ENCODE measurements at regions not wholly inside any gene's neighbourhood (a gene's known extent, or its start where the extent isn't known, plus 50 kb on each side); places are given as distances from the start of the nearest gene placed in this dataset.

- H3K9ac ChIP-seq = no peak overlapping the region
Observed at GRCh38 chr13:106348075-106348840, 187.2 kb downstream of the EFNB2 start.

GRCh38 chr13:106344342-106344741 is 191.1 kb downstream of the EFNB2 start:
- no peaks in the 10 kb centered on the region for H4K20me1 ChIP-seq (ENCODE audit: insufficient read depth)
- no peak overlapping the region for H3K4me2 ChIP-seq
- H3K4me1 ChIP-seq (ENCODE audit: low read depth, poor library complexity, severe bottlenecking) = no peaks in the 10 kb centered on the region
- H3K9ac ChIP-seq = no peak overlapping the region
- no peak for TF ChIP-seq CTCF (conservative IDR thresholded peaks at IDR 0.05; ENCODE audit: low read depth, low read length)
- no peak overlapping the region for H3K4me3 ChIP-seq (IDR thresholded peaks at IDR 0.05; ENCODE audit: insufficient read depth, low read depth, low read length)
- no peak overlapping the region for H3K27ac ChIP-seq
- no peaks in the 10 kb centered on the region for H3K27me3 ChIP-seq (ENCODE audit: insufficient read depth, low read depth)
- H3K79me2 ChIP-seq (ENCODE audit: insufficient read depth, low read depth) = no peaks in the 10 kb centered on the region
- no peaks in the 10 kb centered on the region for H3K36me3 ChIP-seq (ENCODE audit: insufficient read depth)
- H2AFZ ChIP-seq (ENCODE audit: low read depth) = no peak overlapping the region

More at GRCh38 chr13:106348075-106348840, 187.2 kb downstream of the EFNB2 start:
- no peaks in the 10 kb centered on the region for H3K79me2 ChIP-seq (ENCODE audit: insufficient read depth, low read depth)
- H3K4me3 ChIP-seq (IDR thresholded peaks at IDR 0.05; ENCODE audit: insufficient read depth, low read depth, low read length) = no peak overlapping the region
- no peaks in the 10 kb centered on the region for H3K4me1 ChIP-seq (ENCODE audit: low read depth, poor library complexity, severe bottlenecking)
- H4K20me1 ChIP-seq (ENCODE audit: insufficient read depth) = no peaks in the 10 kb centered on the region
- H3K27ac ChIP-seq = no peak overlapping the region
- no peak overlapping the region for H2AFZ ChIP-seq (ENCODE audit: low read depth)
- no peaks in the 10 kb centered on the region for H3K36me3 ChIP-seq (ENCODE audit: insufficient read depth)
- H3K27me3 ChIP-seq (ENCODE audit: insufficient read depth, low read depth) = no peaks in the 10 kb centered on the region
- no peak overlapping the region for H3K4me2 ChIP-seq
- TF ChIP-seq CTCF (conservative IDR thresholded peaks at IDR 0.05; ENCODE audit: low read depth, low read length) = no peak

GRCh38 chr13:106343836-106344235 is 191.6 kb downstream of the EFNB2 start:
- no peaks in the 10 kb centered on the region for H4K20me1 ChIP-seq (ENCODE audit: insufficient read depth)
- H3K27me3 ChIP-seq (ENCODE audit: insufficient read depth, low read depth) = no peaks in the 10 kb centered on the region
- H3K4me3 ChIP-seq (IDR thresholded peaks at IDR 0.05; ENCODE audit: insufficient read depth, low read depth, low read length) = no peak overlapping the region
- H3K4me2 ChIP-seq = no peak overlapping the region
- H3K9ac ChIP-seq = no peak overlapping the region
- no peak for TF ChIP-seq CTCF (conservative IDR thresholded peaks at IDR 0.05; ENCODE audit: low read depth, low read length)
- no peak overlapping the region for H3K27ac ChIP-seq
- H2AFZ ChIP-seq (ENCODE audit: low read depth) = no peak overlapping the region
- no peaks in the 10 kb centered on the region for H3K4me1 ChIP-seq (ENCODE audit: low read depth, poor library complexity, severe bottlenecking)
- H3K36me3 ChIP-seq (ENCODE audit: insufficient read depth) = no peaks in the 10 kb centered on the region
- H3K79me2 ChIP-seq (ENCODE audit: insufficient read depth, low read depth) = no peaks in the 10 kb centered on the region

GRCh38 chr13:106340249-106340648 is 195.2 kb downstream of the EFNB2 start:
- Histone ChIP-seq H3K27ac (no peak overlapping the region), H2AFZ (ENCODE audit: low read depth) (no peak overlapping the region), H3K4me3 (IDR thresholded peaks at IDR 0.05; ENCODE audit: insufficient read depth, low read depth, low read length) (no peak overlapping the region), H3K4me1 (ENCODE audit: low read depth, poor library complexity, severe bottlenecking) (no peaks in the 10 kb centered on the region), H4K20me1 (ENCODE audit: insufficient read depth) (no peaks in the 10 kb centered on the region), H3K9ac (no peak overlapping the region), H3K79me2 (ENCODE audit: insufficient read depth, low read depth) (no peaks in the 10 kb centered on the region), H3K4me2 (no peak overlapping the region), H3K36me3 (ENCODE audit: insufficient read depth) (no peaks in the 10 kb centered on the region), H3K27me3 (ENCODE audit: insufficient read depth, low read depth) (no peaks in the 10 kb centered on the region)
- TF ChIP-seq CTCF (conservative IDR thresholded peaks at IDR 0.05; ENCODE audit: low read depth, low read length) = no peak

All from KMS-11 (cell line).